ENCODE measurements at regions not wholly inside any gene's neighbourhood (a gene's known extent, or its start where the extent isn't known, plus 50 kb on each side); places are given as distances from the start of the nearest gene placed in this dataset.

DNA sequence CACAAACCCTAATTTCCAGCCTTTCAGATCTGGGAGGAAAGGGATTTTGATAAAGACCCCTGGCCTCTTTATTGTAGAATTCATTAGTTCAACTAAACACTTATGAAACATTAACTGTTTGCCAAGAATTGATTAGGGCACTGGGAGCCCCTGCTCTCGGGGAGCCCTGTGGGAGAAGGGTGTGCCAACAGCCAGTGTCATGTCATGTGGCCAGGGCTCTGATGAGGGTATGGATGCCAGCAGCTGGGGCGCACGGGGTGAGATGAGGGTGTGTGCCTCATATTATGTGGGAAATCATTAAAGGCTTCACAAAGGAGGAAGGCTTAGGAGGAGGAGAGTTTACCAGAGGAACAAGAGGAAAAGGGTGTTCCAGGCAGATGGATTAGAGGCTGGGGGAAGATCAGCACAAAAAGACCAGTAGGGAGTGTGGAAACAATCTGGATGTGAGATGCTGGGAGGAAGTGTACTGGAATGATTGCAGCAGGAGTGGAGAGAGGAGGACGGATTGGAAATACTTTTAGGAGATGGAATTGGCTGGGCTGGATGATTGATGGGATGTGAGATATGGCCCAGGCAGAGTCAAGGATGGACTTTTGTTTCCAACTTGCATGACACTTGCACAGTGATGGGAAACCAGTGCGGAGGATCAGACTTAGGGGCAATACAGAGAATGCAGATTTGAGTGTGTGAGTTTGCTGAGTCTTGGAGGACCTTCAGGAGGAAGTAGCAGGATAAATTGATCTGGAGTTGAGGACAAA lies 137.8 kb downstream of the CSNK2A3 start:
- Histone ChIP-seq H3K4me1 (peaks cover 0 to 9% (median 2%) of the 10 kb centered on the region in 3 donors), H3K4me3 (no peak overlapping the region), H3K36me3 (no peaks in the 10 kb centered on the region), H3K9me3 (no peaks in the 10 kb centered on the region), H3K27ac (no peak overlapping the region), H3K27me3 (no peaks in the 10 kb centered on the region)
- intact Hi-C loops (cut with DNase I) = no loop called here
- DNase-seq = no peak
- TF ChIP-seq CTCF (IDR thresholded peaks at IDR 0.05) = no peak
- ATAC-seq = no peak
- no peak for FAIRE-seq
- WGBS, 2 donors = 68% methylated on average over 5 of the region's 5 CpGs

DNA sequence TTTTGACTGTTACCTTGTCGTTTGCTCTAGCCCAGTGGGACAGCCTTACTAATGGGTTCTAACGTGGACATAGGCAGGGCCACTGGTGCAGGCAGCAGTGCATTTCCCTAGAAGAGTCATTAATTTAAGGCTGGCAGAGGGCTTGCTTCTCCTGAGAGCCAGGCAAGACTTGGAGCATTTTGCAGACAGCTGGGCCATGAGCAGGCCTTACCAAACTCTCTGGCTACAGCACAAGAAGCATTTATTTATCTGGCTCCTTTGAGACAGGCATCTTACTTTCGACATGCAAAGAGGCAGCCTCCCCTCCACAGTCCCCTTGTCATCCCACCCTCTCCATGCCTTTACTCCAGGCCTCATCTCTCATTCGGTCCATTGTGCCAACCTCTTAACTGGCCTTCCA lies 139.9 kb downstream of the CSNK2A3 start:
- ATAC-seq (no peak), FAIRE-seq (no peak), DNase-seq (no peak)
- no peaks in the 10 kb centered on the region for H3K36me3 ChIP-seq
- 78 to 85% methylated on average over 4 of the region's 4 CpGs for WGBS, 2 donors
- no peak for TF ChIP-seq CTCF (IDR thresholded peaks at IDR 0.05)
- intact Hi-C loops (cut with DNase I) = no loop called here
- peaks cover 0 to under 1% (median 0%) of the 10 kb centered on the region in 3 donors for H3K4me1 ChIP-seq
- H3K9me3 ChIP-seq = no peaks in the 10 kb centered on the region
- H3K27ac ChIP-seq = no peak overlapping the region
- no peak overlapping the region for H3K4me3 ChIP-seq
- no peaks in the 10 kb centered on the region for H3K27me3 ChIP-seq

GRCh38 chr11:11211888-11212287 lies 141.2 kb downstream of the CSNK2A3 start:
- H3K27ac ChIP-seq = no peak overlapping the region
- FAIRE-seq = no peak
- TF ChIP-seq CTCF (IDR thresholded peaks at IDR 0.05) = no peak

DNA sequence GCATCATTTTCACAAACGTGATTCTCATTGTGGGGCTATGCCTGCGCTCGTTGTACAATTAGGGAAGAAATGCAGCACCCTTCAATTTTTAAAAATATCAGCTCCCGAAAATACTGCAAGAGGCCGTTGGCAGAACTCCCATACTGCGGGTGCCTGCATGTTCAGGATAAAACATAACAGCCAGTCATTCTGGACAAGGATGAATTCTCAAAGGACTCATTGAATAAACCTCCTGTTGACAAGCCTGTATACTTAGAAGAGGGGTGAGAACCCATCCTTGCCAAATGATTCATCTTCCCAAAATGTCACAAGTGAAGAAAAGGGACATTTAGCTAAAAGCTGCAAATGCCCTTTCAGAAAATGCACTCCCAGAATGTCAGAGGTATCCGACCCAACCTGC lies 141.9 kb downstream of the CSNK2A3 start:
- DNase-seq (no peak), ATAC-seq (no peak), FAIRE-seq (no peak)
- intact Hi-C loops (cut with DNase I) = no loop called here
- Histone ChIP-seq H3K4me1 (no peaks in the 10 kb centered on the region), H3K36me3 (no peaks in the 10 kb centered on the region), H3K4me3 (no peak overlapping the region), H3K27me3 (no peaks in the 10 kb centered on the region), H3K9me3 (no peaks in the 10 kb centered on the region), H3K27ac (no peak overlapping the region)
- TF ChIP-seq CTCF (IDR thresholded peaks at IDR 0.05) = no peak
- WGBS, 2 donors = 56 to 69% methylated on average over 7 of the region's 7 CpGs

More at GRCh38 chr11:11211888-11212287, 141.2 kb downstream of the CSNK2A3 start:
- no peak overlapping the region for H3K4me3 ChIP-seq
- no peaks in the 10 kb centered on the region for H3K4me1 ChIP-seq
- H3K36me3 ChIP-seq = no peaks in the 10 kb centered on the region
- ATAC-seq = no peak
- intact Hi-C loops (cut with DNase I) = no loop called here
- no peak for DNase-seq
- no peaks in the 10 kb centered on the region for H3K27me3 ChIP-seq
- H3K9me3 ChIP-seq = no peaks in the 10 kb centered on the region

DNA sequence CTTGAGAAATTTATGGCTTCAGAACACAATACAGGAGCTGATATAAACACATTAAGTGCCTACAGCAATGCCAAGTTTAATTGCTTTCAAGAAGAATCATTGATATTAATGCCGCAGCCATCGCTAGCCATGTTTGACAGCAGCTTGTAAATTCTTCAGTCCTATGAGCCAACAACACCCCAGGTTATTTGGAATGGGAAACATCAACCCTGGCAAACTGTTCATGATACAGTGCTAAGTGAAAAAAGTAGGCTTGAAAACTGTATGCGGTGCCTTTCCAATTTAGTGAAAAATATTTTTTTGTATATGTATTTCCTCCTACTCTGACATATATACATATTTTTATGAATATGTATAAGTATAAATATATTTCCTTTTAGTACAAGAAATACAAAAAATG lies 142.6 kb downstream of the CSNK2A3 start:
- no peak for FAIRE-seq
- Histone ChIP-seq H3K36me3 (no peaks in the 10 kb centered on the region), H3K27me3 (no peaks in the 10 kb centered on the region), H3K4me1 (no peaks in the 10 kb centered on the region), H3K27ac (no peak overlapping the region), H3K4me3 (no peak overlapping the region), H3K9me3 (no peaks in the 10 kb centered on the region)
- no peak for DNase-seq
- intact Hi-C loops (cut with DNase I) = no loop called here
- 60 to 78% methylated on average over 3 of the region's 3 CpGs for WGBS, 2 donors
- no peak for ATAC-seq
- no peak for TF ChIP-seq CTCF (IDR thresholded peaks at IDR 0.05)
